ENCODE measurements at regions not wholly inside any gene's neighbourhood (a gene's known extent, or its start where the extent isn't known, plus 50 kb on each side); places are given as distances from the start of the nearest gene placed in this dataset.

GRCh38 chr5:7955476-7955875 lies 86.5 kb downstream of the MTRR start:
- DNase-seq (ENCODE audit: low read depth), result no peak

- no peak for DNase-seq (ENCODE audit: low read depth)
These were observed 88.4 kb downstream of the MTRR start for GRCh38 chr5:7957329-7957728.

GRCh38 chr5:7960142-7960541 lies 91.2 kb downstream of the MTRR start:
- no peak for DNase-seq (ENCODE audit: low read depth)

- no peak for DNase-seq (ENCODE audit: low read depth)
These were observed 92.6 kb downstream of the MTRR start for GRCh38 chr5:7961540-7961939.

GRCh38 chr5:7970816-7971215 lies 101.9 kb downstream of the MTRR start:
- no peak for DNase-seq (ENCODE audit: low read depth)

GRCh38 chr5:7976411-7977190 lies 107.7 kb downstream of the MTRR start:
- DNase-seq (ENCODE audit: low read depth), result no peak

- no peak for DNase-seq (ENCODE audit: low read depth)
These were observed 109.2 kb downstream of the MTRR start for GRCh38 chr5:7978114-7978513.

GRCh38 chr5:7978991-7979390 lies 110.0 kb downstream of the MTRR start:
- no peak for DNase-seq (ENCODE audit: low read depth)

- no peak for DNase-seq (ENCODE audit: low read depth)
These were observed 111.9 kb downstream of the MTRR start for GRCh38 chr5:7980881-7981280.

- DNase-seq (ENCODE audit: low read depth), result no peak
These were observed 114.5 kb downstream of the MTRR start for GRCh38 chr5:7983433-7983832.

GRCh38 chr5:7991125-7991821 lies 122.3 kb downstream of the MTRR start:
- DNase-seq (ENCODE audit: low read depth), result no peak

GRCh38 chr5:7995688-7996294 lies 126.8 kb downstream of the MTRR start:
- no peak for DNase-seq (ENCODE audit: low read depth)

- DNase-seq (ENCODE audit: low read depth), result no peak
These were observed 136.5 kb downstream of the MTRR start for GRCh38 chr5:8005416-8005815.

GRCh38 chr5:8012131-8012977 lies 143.4 kb downstream of the MTRR start:
- DNase-seq (ENCODE audit: low read depth), result no peak

GRCh38 chr5:8013948-8014710 lies 145.2 kb downstream of the MTRR start:
- no peak for DNase-seq (ENCODE audit: low read depth)

GRCh38 chr5:8019719-8020218 lies 150.8 kb downstream of the MTRR start:
- no peak for DNase-seq (ENCODE audit: low read depth)

- no peak for DNase-seq (ENCODE audit: low read depth)
These were observed 152.0 kb downstream of the MTRR start for GRCh38 chr5:8020861-8021514.

GRCh38 chr5:8028243-8028642 lies 159.3 kb downstream of the MTRR start:
- DNase-seq (ENCODE audit: low read depth), result no peak

- DNase-seq (ENCODE audit: low read depth), result no peak
These were observed 164.3 kb downstream of the MTRR start for GRCh38 chr5:8033261-8033660.

- DNase-seq (ENCODE audit: low read depth), result no peak
These were observed 165.9 kb downstream of the MTRR start for GRCh38 chr5:8034852-8035251.

- no peak for DNase-seq (ENCODE audit: low read depth)
These were observed 180.0 kb downstream of the MTRR start for GRCh38 chr5:8048920-8049319.

All from fibroblast of the conjunctiva (primary cell).